C1 segment of cervical spinal cord (tissue), 14 donors: ENCODE measurements at regions not wholly inside any gene's neighbourhood (a gene's known extent, or its start where the extent isn't known, plus 50 kb on each side); places are given as distances from the start of the nearest gene placed in this dataset.
"Not testable (repeated sequence)": the region's sequence is repeated elsewhere in the genome, so short reads cannot be mapped to it uniquely, and the experiment has no call there.

ENCODE experiments used
- DNase-seq, 14 donors: peaks; one replicate each; lab custom pipeline; 2025; lab: John Stamatoyannopoulos, UW

- DNase-seq, result not testable (repeated sequence)
Observed at GRCh38 chr2:16024628-16025027, 84.3 kb downstream of the MYCN start.

- DNase-seq, result no peak
Observed at GRCh38 chr2:16023506-16024360, 83.4 kb downstream of the MYCN start.

GRCh38 chr2:16022548-16023240 lies 82.3 kb downstream of the MYCN start:
- no peak for DNase-seq

GRCh38 chr2:16021611-16022363 lies 81.4 kb downstream of the MYCN start:
- no peak for DNase-seq

- DNase-seq, result peak in 3 of 14 donors; percentile 27 to 39 (median 28)
Observed at GRCh38 chr2:16020389-16021008, 80.1 kb downstream of the MYCN start.

- no peak for DNase-seq
Observed at GRCh38 chr2:16019617-16020351, 79.4 kb downstream of the MYCN start.

- no peak for DNase-seq
Observed at GRCh38 chr2:16019060-16019480, 78.7 kb downstream of the MYCN start.

- DNase-seq, result no peak
Observed at GRCh38 chr2:16018277-16019059, 78.1 kb downstream of the MYCN start.

- no peak for DNase-seq
Observed at GRCh38 chr2:16016282-16016681, 75.9 kb downstream of the MYCN start.

- DNase-seq, result no peak
Observed at GRCh38 chr2:16015903-16016265, 75.5 kb downstream of the MYCN start.

- DNase-seq, result no peak
Observed at GRCh38 chr2:16015210-16015902, 75.0 kb downstream of the MYCN start.

- DNase-seq, result no peak
Observed at GRCh38 chr2:16014802-16015201, 74.5 kb downstream of the MYCN start.

- peak in 9 of 14 donors; percentile 15 to 64 (median 53) for DNase-seq
Observed at GRCh38 chr2:16014041-16014787, 73.9 kb downstream of the MYCN start.

- DNase-seq, result peak in 2 of 14 donors; percentile 59 to 62
Observed at GRCh38 chr2:16013359-16013911, 73.1 kb downstream of the MYCN start.

GRCh38 chr2:16012626-16013358 lies 72.4 kb downstream of the MYCN start:
- peak in 4 of 14 donors; percentile 10 to 55 (median 35) for DNase-seq

GRCh38 chr2:16012029-16012596 lies 71.8 kb downstream of the MYCN start:
- no peak for DNase-seq

GRCh38 chr2:16011621-16011960 lies 71.2 kb downstream of the MYCN start:
- DNase-seq, result no peak
